ENCODE measurements at regions not wholly inside any gene's neighbourhood (a gene's known extent, or its start where the extent isn't known, plus 50 kb on each side); places are given as distances from the start of the nearest gene placed in this dataset. TPM values are rescaled to one million over a fixed set of nuclear protein-coding genes. Genes with fewer than 3 reads are reported as not detected.
"Not testable (repeated sequence)": the region's sequence is repeated elsewhere in the genome, so short reads cannot be mapped to it uniquely, and the experiment has no call there.

DNA sequence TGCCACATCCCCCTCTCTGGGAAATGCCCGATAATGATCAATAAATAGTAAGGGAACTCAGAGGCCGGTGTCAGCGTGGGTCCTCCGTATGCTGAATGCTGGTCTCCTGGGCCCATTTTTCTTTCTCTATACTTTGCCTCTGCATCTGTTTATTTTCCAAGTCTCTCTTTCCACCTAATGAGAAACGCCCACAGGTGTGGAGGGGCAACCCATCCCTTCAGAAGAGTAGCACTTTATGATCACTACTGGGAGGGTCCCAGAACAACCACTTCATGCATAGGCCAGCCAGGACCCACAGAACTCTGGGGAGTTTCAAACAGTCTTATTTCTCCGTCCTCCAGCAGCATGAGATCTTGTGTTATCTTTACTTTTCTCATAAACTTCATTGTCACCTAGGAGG, 100.1 kb downstream of the CEP44 start:
- Histone ChIP-seq H3K36me3 (ENCODE audit: control insufficient read depth, insufficient read depth, low read length) (no peaks in the 10 kb centered on the region), H3K4me3 (ENCODE audit: low read depth, low read length) (no peak overlapping the region), H3K27me3 (ENCODE audit: control insufficient read depth, insufficient read depth, low read length) (no peaks in the 10 kb centered on the region)
- ChIA-PET POLR2A (no interaction called here), CTCF (no interaction called here)
- DNase-seq (ENCODE audit: low read depth): no peak
- TF ChIP-seq, protein P1, sequence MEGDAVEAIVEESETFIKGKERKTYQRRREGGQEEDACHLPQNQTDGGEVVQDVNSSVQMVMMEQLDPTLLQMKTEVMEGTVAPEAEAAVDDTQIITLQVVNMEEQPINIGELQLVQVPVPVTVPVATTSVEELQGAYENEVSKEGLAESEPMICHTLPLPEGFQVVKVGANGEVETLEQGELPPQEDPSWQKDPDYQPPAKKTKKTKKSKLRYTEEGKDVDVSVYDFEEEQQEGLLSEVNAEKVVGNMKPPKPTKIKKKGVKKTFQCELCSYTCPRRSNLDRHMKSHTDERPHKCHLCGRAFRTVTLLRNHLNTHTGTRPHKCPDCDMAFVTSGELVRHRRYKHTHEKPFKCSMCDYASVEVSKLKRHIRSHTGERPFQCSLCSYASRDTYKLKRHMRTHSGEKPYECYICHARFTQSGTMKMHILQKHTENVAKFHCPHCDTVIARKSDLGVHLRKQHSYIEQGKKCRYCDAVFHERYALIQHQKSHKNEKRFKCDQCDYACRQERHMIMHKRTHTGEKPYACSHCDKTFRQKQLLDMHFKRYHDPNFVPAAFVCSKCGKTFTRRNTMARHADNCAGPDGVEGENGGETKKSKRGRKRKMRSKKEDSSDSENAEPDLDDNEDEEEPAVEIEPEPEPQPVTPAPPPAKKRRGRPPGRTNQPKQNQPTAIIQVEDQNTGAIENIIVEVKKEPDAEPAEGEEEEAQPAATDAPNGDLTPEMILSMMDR (IDR thresholded peaks at IDR 0.05; ENCODE audit: insufficient read depth, low read depth, low read length): no peak

DNA sequence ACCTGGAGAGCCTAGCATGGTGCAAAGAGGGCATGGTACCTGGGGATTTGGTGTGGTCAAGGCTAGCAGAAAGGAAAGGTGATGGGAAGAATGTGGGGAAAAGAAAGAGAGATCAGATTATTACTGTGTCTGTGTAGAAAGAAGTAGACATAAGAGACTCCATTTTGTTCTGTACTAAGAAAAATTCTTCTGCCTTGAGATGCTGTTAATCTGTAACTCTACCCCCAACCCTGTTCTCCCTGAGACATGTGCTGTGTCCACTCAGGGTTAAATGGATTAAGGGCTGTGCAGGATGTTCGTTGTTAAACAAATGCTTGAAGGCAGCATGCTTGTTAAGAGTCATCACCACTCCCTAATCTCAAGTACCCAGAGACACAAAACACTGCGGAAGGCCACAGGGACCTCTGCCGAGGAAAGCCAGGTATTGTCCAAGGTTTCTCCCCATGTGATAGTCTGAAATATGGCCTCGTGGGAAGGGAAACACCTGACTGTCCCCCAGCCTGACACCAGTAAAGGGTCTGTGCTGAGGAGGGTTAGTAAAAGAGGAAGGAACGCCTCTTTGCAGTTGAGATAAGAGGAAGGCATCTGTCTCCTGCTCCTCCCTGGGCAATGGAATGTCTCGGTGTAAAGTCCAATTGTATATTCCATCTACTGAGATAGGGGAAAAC, 99.4 kb downstream of the CEP44 start:
- H3K36me3 ChIP-seq (ENCODE audit: control insufficient read depth, insufficient read depth, low read length); H3K4me3 ChIP-seq (ENCODE audit: low read depth, low read length); CTCF ChIA-PET; DNase-seq (ENCODE audit: low read depth); POLR2A ChIA-PET; H3K27me3 ChIP-seq (ENCODE audit: control insufficient read depth, insufficient read depth, low read length): not testable (repeated sequence)

Small RNA genes lying in the stretch of these regions (small RNA-seq; reads per million reads assigned to genes)
- gene MIR4276 (ENCODE audit: insufficient read length, low read depth, low replicate concordance): not detected
